ENCODE measurements at regions not wholly inside any gene's neighbourhood (a gene's known extent, or its start where the extent isn't known, plus 50 kb on each side); places are given as distances from the start of the nearest gene placed in this dataset.

DNA sequence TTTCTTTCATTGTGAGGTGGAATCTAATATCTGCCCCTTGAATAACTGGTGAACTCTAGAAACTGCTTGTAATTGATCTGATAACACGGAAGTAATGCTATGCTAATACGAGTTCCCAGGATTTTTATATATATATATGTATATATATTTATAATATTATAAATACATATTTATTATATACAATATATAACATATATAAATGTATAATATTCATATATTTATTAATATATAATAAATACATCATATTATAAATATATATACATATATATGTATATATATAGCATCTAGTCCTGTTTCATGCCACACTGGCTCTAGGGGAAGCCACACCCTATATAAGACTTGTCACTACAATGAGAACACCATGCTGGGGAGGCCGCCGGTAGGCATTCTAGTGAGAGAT, 156.7 kb upstream of the CDH19 start:
- DNase-seq: no peak
- no peaks in the 10 kb centered on the region for H3K4me1 Mint-ChIP-seq
- no peaks in the 10 kb centered on the region for H3K36me3 Mint-ChIP-seq (ENCODE audit: low read depth)
- no peak overlapping the region for H3K4me3 Mint-ChIP-seq
- ChIA-PET CTCF (no interaction called here), POLR2A (no interaction called here)
- no peak overlapping the region for H3K27ac Mint-ChIP-seq
- H3K27me3 Mint-ChIP-seq: no peaks in the 10 kb centered on the region
- H3K9me3 Mint-ChIP-seq: peaks cover 6% of the 10 kb centered on the region

DNA sequence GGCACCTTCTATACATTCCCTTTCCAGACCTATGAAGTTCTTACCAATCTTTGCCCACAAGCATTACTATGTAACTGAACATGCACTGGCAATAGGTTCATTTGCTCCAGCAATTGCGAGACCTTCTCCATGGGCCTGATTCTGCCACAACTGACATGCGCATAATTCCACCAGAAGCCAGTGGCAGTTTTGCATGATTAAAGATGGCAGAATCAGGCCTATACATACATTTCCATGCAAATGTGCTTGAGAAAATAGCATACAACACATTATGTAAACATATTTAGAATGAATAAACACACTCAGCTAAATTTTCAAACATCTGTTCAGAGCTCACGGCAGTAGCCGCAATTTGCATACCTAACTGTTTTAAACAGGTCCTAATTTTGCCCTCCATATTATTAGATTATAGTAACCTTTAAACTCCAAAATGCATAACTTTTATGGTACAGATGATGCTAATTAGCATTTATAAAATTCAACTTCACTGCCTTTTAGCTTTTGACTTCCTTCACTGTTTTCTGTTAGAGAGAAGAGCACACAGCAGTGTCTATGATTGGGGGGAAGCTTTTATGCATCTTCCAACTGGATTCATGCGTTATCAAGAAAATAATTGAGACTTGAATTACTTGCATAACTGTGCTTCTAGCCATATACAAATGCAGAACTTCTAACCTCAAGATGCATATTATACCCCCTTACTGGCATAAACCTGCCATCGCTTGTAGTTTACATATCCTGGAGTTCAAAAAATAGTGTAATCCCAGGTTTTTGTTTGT, 155.3 kb upstream of the CDH19 start:
- DNase-seq: no peak
- Mint-ChIP-seq H3K9me3 (peaks cover 6% of the 10 kb centered on the region), H3K27me3 (no peaks in the 10 kb centered on the region), H3K4me1 (no peaks in the 10 kb centered on the region), H3K27ac (no peak overlapping the region), H3K4me3 (no peak overlapping the region), H3K36me3 (ENCODE audit: low read depth) (no peaks in the 10 kb centered on the region)
- CTCF ChIA-PET: no interaction called here
- POLR2A ChIA-PET: no interaction called here

DNA sequence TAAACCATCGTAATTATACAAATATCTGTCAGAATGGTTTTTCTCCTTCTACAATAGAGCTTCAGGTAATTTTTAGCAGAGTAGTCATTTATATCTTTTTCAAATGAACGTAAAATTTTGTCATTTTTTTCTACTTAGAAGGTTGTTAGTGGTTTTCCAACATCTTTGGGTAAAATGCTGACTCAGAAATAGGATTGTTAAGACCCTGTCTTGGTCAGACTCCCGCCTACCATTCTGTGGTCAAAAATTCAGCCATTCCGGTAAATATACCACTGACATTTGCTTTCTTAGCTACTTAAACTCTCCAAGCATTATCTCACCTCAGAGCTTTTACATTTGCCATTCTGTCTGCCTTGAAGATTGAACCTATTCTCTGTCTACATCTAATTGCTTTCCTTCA, 154.1 kb upstream of the CDH19 start:
- H3K9me3 Mint-ChIP-seq: peaks cover 6% of the 10 kb centered on the region
- CTCF ChIA-PET: no interaction called here

DNA sequence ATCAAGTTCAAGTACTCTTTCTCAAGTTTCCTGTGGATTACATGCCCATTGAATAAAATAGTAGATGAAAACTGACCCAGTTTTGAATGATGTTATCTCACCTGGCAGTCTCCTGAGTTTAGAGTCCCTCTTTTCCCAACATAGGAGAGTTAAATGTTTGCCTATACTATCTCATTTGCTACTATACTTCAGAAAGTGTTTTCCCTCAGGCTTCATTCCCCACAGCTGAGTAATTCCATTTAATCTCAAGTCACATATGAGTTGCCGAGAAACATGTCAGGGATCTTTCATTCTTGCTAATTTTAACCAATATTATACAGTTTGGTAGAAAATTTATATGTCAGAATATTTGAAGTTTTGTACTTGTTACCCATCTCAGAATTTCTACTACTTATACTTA, 150.4 kb upstream of the CDH19 start:
- ChIA-PET POLR2A (no interaction called here), CTCF (no interaction called here)
- no peaks in the 10 kb centered on the region for H3K27me3 Mint-ChIP-seq
- H3K4me3 Mint-ChIP-seq: no peak overlapping the region
- no peak overlapping the region for H3K27ac Mint-ChIP-seq
- H3K36me3 Mint-ChIP-seq (ENCODE audit: low read depth): no peaks in the 10 kb centered on the region
- DNase-seq: no peak
- peaks cover 3% of the 10 kb centered on the region for H3K9me3 Mint-ChIP-seq
- no peaks in the 10 kb centered on the region for H3K4me1 Mint-ChIP-seq

More for the DNA sequence above, 154.1 kb upstream of the CDH19 start:
- Mint-ChIP-seq H3K27me3 (no peaks in the 10 kb centered on the region), H3K4me3 (no peak overlapping the region), H3K4me1 (no peaks in the 10 kb centered on the region), H3K27ac (no peak overlapping the region), H3K36me3 (ENCODE audit: low read depth) (no peaks in the 10 kb centered on the region)
- DNase-seq: no peak
- POLR2A ChIA-PET: no interaction called here

DNA sequence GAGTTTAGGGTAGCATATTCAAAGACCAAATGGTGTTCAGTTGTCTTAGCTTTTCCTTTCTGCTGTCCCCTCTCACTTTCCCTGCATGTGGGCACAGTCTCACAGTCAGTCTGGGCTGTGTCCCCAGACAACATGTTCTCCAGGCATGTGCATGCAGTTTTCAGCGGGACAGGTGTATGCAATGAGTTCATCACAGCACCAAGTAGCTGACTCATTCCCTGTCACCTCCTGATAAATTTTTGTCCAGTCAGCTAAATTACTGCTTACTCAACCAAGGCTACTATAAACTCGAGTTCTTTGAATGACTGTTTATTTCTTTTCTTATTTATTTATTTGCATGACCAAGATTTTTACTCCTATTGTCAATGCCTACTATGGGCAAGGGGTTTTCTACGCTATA, 148.8 kb upstream of the CDH19 start:
- ChIA-PET POLR2A (no interaction called here), CTCF (no interaction called here)
- no peaks in the 10 kb centered on the region for H3K27me3 Mint-ChIP-seq
- no peaks in the 10 kb centered on the region for H3K4me1 Mint-ChIP-seq
- peaks cover 3% of the 10 kb centered on the region for H3K9me3 Mint-ChIP-seq
- no peaks in the 10 kb centered on the region for H3K36me3 Mint-ChIP-seq (ENCODE audit: low read depth)
- H3K27ac Mint-ChIP-seq: no peak overlapping the region
- no peak for DNase-seq
- H3K4me3 Mint-ChIP-seq: no peak overlapping the region

DNA sequence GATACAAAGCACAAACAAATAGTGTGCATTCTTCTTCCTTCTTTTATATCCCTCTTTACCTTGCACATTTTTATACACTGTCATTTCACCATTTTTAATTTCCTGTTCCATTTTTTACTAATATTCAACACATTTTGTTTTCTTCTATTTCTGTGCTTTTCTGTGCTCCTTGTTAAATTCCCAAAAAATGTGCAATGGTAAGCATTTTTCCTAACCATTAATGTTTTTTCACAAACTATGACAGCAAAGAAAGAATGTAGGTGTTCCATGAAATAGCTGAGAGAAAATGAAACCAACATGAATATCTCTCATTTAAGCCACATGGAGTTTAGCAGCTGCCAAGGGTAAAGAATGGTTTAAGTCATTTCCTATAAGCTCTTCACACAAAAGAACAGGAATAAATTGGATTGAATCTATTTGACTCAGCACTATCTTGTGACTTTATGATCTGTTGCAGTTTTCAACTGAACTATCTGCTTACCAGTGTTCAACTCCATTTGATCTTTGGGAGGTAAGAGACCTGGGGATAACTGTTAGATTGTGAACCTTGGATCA, 145.7 kb upstream of the CDH19 start:
- no peaks in the 10 kb centered on the region for H3K9me3 Mint-ChIP-seq
- H3K27me3 Mint-ChIP-seq: no peaks in the 10 kb centered on the region
- H3K36me3 Mint-ChIP-seq (ENCODE audit: low read depth): no peaks in the 10 kb centered on the region
- H3K4me3 Mint-ChIP-seq: no peak overlapping the region
- no peak for DNase-seq
- H3K27ac Mint-ChIP-seq: no peak overlapping the region
- no peaks in the 10 kb centered on the region for H3K4me1 Mint-ChIP-seq
- ChIA-PET POLR2A (no interaction called here), CTCF (no interaction called here)

DNA sequence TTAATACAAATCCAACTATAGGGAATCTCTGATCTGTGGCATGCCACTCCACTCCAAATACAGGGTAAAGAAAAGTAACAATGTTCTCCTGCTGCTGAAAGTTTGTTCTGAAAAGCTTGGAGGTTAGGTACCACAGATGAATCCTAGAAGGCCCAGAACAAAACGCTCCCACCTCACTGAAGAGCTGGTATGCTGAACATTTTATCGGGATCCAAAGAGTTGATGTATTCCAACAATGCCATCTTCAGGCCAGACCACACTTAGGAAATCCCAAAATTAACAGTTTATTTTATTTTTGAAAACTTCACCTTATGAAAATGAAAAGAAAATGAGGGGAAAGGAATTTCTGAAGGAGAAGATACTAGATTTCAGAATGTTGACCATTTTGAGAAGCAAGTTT, 145.1 kb upstream of the CDH19 start:
- no peak overlapping the region for H3K27ac Mint-ChIP-seq
- no peaks in the 10 kb centered on the region for H3K27me3 Mint-ChIP-seq
- no peaks in the 10 kb centered on the region for H3K36me3 Mint-ChIP-seq (ENCODE audit: low read depth)
- H3K9me3 Mint-ChIP-seq: peaks cover under 1% of the 10 kb centered on the region
- no peaks in the 10 kb centered on the region for H3K4me1 Mint-ChIP-seq
- ChIA-PET CTCF (no interaction called here), POLR2A (no interaction called here)
- H3K4me3 Mint-ChIP-seq: no peak overlapping the region
- no peak for DNase-seq

DNA sequence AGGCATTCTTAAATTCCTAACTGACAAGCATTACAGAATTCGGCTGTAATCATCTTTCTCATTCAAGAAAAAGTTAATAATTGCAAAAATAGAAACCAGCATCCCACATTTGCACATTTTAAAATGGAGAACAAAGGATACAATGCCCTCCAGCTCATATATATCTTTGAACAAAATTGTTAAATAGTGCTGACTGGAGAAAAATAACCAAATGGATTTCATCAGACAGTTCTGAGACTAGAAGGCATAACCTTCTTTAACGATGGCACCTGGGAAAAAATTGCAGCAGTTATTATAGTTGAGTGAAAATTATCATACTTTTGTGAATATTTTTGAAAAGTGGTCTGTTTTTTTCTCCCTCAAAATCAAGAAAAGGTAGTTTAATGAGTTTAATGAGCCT, 138.9 kb upstream of the CDH19 start:
- CTCF ChIA-PET: no interaction called here
- POLR2A ChIA-PET: no interaction called here
- H3K4me1 Mint-ChIP-seq: no peaks in the 10 kb centered on the region

DNA sequence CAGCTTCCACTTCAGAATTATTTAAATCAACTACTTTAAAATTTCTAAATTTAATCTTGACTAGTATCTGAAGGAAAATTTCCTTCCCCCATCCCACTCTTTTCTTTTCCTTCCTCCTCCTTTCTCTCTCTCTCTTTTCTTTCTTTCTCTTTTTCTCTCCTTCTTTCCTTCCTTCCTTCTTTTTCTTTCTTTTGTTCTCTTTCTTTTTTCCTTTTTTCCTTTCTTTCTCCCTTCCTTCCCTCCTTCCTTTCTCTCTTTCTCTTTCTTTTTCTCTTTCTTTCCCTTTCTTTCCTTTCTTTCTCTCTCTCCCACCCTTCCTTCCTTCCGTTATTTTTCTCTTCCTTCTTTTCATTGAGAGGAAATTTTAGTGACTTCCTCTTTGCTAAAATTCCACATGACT, 132.0 kb upstream of the CDH19 start:
- CTCF ChIA-PET: no interaction called here
- POLR2A ChIA-PET: no interaction called here
- no peak overlapping the region for H3K27ac Mint-ChIP-seq
- no peaks in the 10 kb centered on the region for H3K27me3 Mint-ChIP-seq
- H3K9me3 Mint-ChIP-seq: peaks cover 3% of the 10 kb centered on the region
- no peak overlapping the region for H3K4me3 Mint-ChIP-seq
- DNase-seq: no peak
- no peaks in the 10 kb centered on the region for H3K4me1 Mint-ChIP-seq
- H3K36me3 Mint-ChIP-seq (ENCODE audit: low read depth): no peaks in the 10 kb centered on the region

More for the DNA sequence above, 138.9 kb upstream of the CDH19 start:
- Mint-ChIP-seq H3K9me3 (peaks cover 2% of the 10 kb centered on the region), H3K27ac (no peak overlapping the region), H3K36me3 (ENCODE audit: low read depth) (no peaks in the 10 kb centered on the region), H3K27me3 (no peaks in the 10 kb centered on the region), H3K4me3 (no peak overlapping the region)
- no peak for DNase-seq

DNA sequence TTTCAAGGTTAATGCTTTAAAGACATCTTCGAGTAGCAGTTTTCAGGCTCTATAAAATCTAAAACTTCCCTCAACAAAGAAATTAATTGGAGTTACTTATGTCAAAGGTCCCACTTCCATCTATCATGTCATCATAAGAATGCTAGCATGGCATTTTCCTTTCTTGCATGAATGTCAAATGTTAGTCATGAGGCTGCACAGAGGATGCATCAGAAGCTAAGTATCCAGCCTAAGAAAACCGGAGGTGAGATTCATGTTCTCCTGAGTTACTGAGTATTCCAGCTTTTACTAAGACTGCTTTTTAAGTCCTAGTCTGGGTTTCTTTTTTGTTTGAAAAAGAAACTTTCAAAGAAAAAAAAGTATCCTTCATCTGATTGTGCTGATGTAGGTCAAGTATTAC, 130.6 kb upstream of the CDH19 start:
- Mint-ChIP-seq H3K36me3 (ENCODE audit: low read depth) (no peaks in the 10 kb centered on the region), H3K27ac (no peak overlapping the region), H3K4me3 (no peak overlapping the region), H3K4me1 (no peaks in the 10 kb centered on the region), H3K27me3 (no peaks in the 10 kb centered on the region), H3K9me3 (peaks cover 3% of the 10 kb centered on the region)
- POLR2A ChIA-PET: no interaction called here
- CTCF ChIA-PET: interaction anchor here (0.6 kb wide), 1 partner anchor 1097 kb away, joined by 3 read pairs; no protein-coding TSS in a partner anchor
- DNase-seq: no peak

DNA sequence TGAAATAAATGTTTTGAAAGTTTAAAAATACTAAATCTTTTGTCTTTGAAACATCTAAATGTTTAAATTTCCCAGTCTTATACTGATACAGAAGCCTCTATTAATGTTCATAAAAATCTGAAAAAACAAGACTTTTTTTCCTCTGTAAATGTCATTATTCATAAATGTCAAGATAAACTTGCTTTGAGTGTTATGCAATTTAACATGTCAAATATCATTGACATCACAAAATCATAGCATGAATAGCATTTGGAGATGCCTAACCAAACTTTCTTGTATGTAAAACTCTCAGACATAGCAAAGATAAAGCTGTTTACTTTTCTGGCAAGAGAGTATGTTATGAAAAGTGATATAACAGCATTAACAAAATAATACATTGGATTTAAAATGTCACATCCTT, 128.0 kb upstream of the CDH19 start:
- Mint-ChIP-seq H3K9me3 (peaks cover 3% of the 10 kb centered on the region), H3K27ac (no peak overlapping the region), H3K36me3 (ENCODE audit: low read depth) (no peaks in the 10 kb centered on the region), H3K4me3 (no peak overlapping the region), H3K4me1 (no peaks in the 10 kb centered on the region), H3K27me3 (no peaks in the 10 kb centered on the region)
- no peak for DNase-seq
- ChIA-PET POLR2A (no interaction called here), CTCF (no interaction called here)

DNA sequence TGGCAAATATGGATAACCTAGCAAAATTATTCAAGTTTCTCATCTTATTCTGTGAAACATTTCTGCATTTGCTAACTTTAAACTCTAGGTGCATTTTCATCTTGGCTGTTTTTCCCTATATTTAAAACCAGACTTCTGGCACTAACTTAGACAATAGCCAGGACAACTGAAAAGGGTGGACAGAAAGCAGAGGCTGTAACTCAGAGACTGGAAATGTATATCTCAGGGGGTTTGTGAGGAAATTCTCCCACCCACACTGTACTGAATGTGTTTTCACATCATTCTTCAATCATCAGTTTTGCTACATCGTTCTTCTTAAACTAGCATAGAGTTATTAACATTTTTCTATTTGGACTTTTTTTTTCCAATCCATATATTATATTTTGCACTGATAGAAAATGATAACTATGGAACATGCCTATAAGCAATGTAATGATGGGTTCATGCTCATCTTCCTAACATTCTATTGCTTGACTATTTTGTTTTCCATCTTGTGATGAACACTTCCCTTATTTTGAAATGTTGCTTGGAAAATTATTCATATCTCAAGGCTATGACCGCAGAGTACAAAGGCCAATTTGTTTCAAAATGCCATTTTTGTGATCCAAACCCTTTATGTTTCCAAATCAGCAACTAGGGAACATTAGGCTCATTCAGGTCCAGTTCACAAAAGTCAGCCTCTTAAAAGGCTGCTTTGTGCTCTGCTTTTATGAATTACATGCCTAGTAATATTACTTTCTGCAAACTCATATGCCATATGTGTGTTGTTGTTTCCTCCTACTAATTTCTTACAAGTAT, 125.8 kb upstream of the CDH19 start:
- Mint-ChIP-seq H3K4me1 (no peaks in the 10 kb centered on the region), H3K27me3 (no peaks in the 10 kb centered on the region), H3K4me3 (no peak overlapping the region), H3K9me3 (peaks cover 6% of the 10 kb centered on the region), H3K27ac (no peak overlapping the region), H3K36me3 (ENCODE audit: low read depth) (no peaks in the 10 kb centered on the region)
- CTCF ChIA-PET: no interaction called here
- no peak for DNase-seq
- POLR2A ChIA-PET: no interaction called here

DNA sequence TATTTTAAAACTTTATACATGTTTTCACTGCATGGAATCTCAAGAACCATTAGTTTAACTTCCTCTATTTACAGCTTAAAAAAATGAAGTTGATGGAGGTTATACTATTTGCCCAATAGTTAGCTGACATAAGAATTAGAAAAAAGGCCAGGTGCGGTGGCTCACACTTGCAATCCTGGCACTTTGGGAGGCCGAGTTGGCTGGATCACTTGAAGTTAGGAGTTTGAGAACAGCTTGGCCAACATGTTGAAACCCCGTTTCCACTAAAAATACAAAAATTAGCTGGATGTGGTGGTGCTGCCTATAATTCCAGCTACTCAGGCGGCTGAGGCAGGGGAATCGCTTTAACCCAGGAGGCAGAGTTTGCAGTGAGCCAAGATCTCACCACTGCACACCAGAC, 125.1 kb upstream of the CDH19 start:
- H3K27me3 Mint-ChIP-seq: no peaks in the 10 kb centered on the region
- ChIA-PET POLR2A (no interaction called here), CTCF (no interaction called here)
- no peak overlapping the region for H3K27ac Mint-ChIP-seq
- no peak overlapping the region for H3K4me3 Mint-ChIP-seq
- peaks cover 5% of the 10 kb centered on the region for H3K9me3 Mint-ChIP-seq
- no peak for DNase-seq
- H3K36me3 Mint-ChIP-seq (ENCODE audit: low read depth): no peaks in the 10 kb centered on the region
- H3K4me1 Mint-ChIP-seq: no peaks in the 10 kb centered on the region

DNA sequence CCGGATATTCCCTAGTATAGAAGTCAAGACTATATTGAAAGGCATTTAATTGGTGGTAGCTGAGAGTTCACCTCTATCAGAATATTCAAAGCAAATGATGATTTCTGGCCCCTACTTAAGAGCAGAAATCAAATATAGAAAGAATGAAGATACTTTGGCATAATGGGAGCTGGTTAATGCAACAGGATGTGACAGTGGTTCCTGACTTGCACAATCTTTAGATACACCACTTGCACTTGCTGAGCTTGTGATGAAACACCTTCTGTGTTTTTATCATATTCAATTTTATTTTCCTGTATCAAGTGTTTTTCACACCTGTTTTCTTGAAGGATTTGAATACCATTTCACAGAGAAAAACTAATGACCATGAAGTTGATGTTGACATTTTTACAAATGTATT, 124.1 kb upstream of the CDH19 start:
- ChIA-PET POLR2A (no interaction called here), CTCF (no interaction called here)
- H3K9me3 Mint-ChIP-seq: peaks cover 5% of the 10 kb centered on the region

More for the DNA sequence above, 124.1 kb upstream of the CDH19 start:
- DNase-seq: no peak
- H3K27me3 Mint-ChIP-seq: no peaks in the 10 kb centered on the region
- H3K36me3 Mint-ChIP-seq (ENCODE audit: low read depth): no peaks in the 10 kb centered on the region
- H3K4me3 Mint-ChIP-seq: no peak overlapping the region
- no peaks in the 10 kb centered on the region for H3K4me1 Mint-ChIP-seq
- no peak overlapping the region for H3K27ac Mint-ChIP-seq
